ENCODE measurements at regions not wholly inside any gene's neighbourhood (a gene's known extent, or its start where the extent isn't known, plus 50 kb on each side); places are given as distances from the start of the nearest gene placed in this dataset.

DNA sequence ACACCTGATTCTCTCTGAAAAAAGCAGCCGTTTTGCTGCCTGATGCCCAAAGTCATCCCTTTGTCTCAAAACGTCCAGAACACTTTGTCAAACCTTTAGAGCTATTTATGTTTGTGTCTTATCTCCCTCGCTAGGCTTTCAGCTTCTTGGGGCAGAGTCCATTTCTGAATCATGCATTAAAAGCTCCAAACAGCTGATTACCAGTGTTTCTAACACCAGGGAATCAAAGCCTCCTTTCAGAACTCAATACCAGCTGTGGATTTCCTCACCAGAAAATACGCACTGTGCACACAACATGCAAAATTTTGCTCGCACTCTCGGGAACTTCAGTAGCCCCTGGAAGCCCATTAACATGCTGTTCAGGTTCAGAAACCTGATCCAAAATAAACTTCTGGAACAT, 333.3 kb downstream of the HACE1 start:
- no peaks in the 10 kb centered on the region for H3K36me3 Mint-ChIP-seq
- no peaks in the 10 kb centered on the region for H3K9me3 Mint-ChIP-seq
- H3K4me1 Mint-ChIP-seq = no peaks in the 10 kb centered on the region

GRCh38 chr6:104525677-104526322, 333.9 kb downstream of the HACE1 start:
- Mint-ChIP-seq H3K4me1 (no peaks in the 10 kb centered on the region), H3K9me3 (no peaks in the 10 kb centered on the region), H3K4me3 (peak overlapping the region in 2 of 4 donors; percentile 14 to 79), H3K27me3 (peaks cover 5% of the 10 kb centered on the region), H3K36me3 (no peaks in the 10 kb centered on the region), H3K27ac (no peak overlapping the region)

More for the DNA sequence above, 333.3 kb downstream of the HACE1 start:
- H3K27ac Mint-ChIP-seq = no peak overlapping the region
- no peak overlapping the region for H3K4me3 Mint-ChIP-seq
- H3K27me3 Mint-ChIP-seq = peaks cover 5% of the 10 kb centered on the region

GRCh38 chr6:104522533-104522932, 337.2 kb downstream of the HACE1 start:
- Mint-ChIP-seq H3K27me3 (peaks cover 5% of the 10 kb centered on the region), H3K27ac (no peak overlapping the region)

GRCh38 chr6:104521176-104521575, 338.5 kb downstream of the HACE1 start:
- Mint-ChIP-seq H3K4me1 (no peaks in the 10 kb centered on the region), H3K4me3 (no peak overlapping the region), H3K27ac (no peak overlapping the region), H3K9me3 (no peaks in the 10 kb centered on the region), H3K27me3 (peaks cover 3% of the 10 kb centered on the region), H3K36me3 (no peaks in the 10 kb centered on the region)

More at GRCh38 chr6:104522533-104522932, 337.2 kb downstream of the HACE1 start:
- Mint-ChIP-seq H3K4me3 (no peak overlapping the region), H3K36me3 (no peaks in the 10 kb centered on the region), H3K9me3 (no peaks in the 10 kb centered on the region), H3K4me1 (no peaks in the 10 kb centered on the region)

- Mint-ChIP-seq H3K27ac (no peak overlapping the region), H3K36me3 (no peaks in the 10 kb centered on the region), H3K27me3 (peaks cover 1% of the 10 kb centered on the region), H3K4me3 (no peak overlapping the region), H3K4me1 (no peaks in the 10 kb centered on the region), H3K9me3 (no peaks in the 10 kb centered on the region)
These were observed 340.2 kb downstream of the HACE1 start for GRCh38 chr6:104519566-104519965.

DNA sequence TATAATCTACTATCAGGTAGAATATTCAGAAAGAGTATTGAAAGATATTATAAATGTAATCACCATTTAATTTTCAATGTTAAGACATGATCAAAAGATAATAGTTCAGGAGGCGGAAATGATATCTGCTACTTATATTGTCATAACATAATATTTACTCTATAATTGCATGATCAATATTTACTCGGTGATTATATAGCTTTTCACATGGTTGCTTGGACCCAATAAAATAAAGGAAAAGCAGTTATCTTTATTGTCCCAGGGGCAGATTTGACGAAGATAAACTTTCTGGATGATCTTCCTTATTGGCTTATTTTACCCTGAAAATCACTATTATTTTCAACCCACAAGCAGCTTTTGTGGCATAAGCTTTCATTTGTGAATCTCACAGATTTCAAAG, 350.4 kb downstream of the HACE1 start:
- H3K4me1 Mint-ChIP-seq = no peaks in the 10 kb centered on the region
- H3K9me3 Mint-ChIP-seq = peaks cover 0 to 4% (median 2%) of the 10 kb centered on the region in 3 donors
- H3K27ac Mint-ChIP-seq = no peak overlapping the region
- H3K4me3 Mint-ChIP-seq = no peak overlapping the region
- peaks cover 2% of the 10 kb centered on the region for H3K27me3 Mint-ChIP-seq
- no peaks in the 10 kb centered on the region for H3K36me3 Mint-ChIP-seq

DNA sequence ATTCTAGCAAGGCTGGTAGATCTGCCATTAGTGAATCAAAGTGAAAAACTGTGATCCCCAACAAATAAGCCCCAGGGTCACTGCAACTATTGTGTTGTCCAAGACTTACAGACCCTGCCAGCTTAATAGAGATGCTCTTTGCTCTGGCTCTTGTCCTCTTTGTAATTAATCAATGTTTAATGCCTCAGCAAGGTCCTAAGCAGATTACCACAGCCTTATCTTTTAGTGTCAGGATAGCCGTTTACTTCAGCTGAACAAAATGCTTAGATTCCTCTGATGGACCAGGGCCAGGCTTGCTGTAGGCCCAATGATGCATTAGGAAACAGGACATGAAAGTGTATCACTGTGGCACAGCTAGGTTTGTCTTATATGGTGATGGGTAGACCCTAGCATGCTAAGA, 353.3 kb downstream of the HACE1 start:
- H3K4me1 Mint-ChIP-seq = no peaks in the 10 kb centered on the region
- H3K27ac Mint-ChIP-seq = no peak overlapping the region
- H3K36me3 Mint-ChIP-seq = no peaks in the 10 kb centered on the region
- peaks cover 0 to 2% (median 0%) of the 10 kb centered on the region in 3 donors for H3K9me3 Mint-ChIP-seq
- H3K27me3 Mint-ChIP-seq = peaks cover 2% of the 10 kb centered on the region
- H3K4me3 Mint-ChIP-seq = no peak overlapping the region

- no peak overlapping the region for H3K4me3 Mint-ChIP-seq
- peaks cover 0 to 2% (median 0%) of the 10 kb centered on the region in 3 donors for H3K9me3 Mint-ChIP-seq
- H3K27me3 Mint-ChIP-seq = peaks cover 2% of the 10 kb centered on the region
- no peaks in the 10 kb centered on the region for H3K4me1 Mint-ChIP-seq
- no peak overlapping the region for H3K27ac Mint-ChIP-seq
- no peaks in the 10 kb centered on the region for H3K36me3 Mint-ChIP-seq
These were observed 353.9 kb downstream of the HACE1 start for GRCh38 chr6:104505838-104506237.

DNA sequence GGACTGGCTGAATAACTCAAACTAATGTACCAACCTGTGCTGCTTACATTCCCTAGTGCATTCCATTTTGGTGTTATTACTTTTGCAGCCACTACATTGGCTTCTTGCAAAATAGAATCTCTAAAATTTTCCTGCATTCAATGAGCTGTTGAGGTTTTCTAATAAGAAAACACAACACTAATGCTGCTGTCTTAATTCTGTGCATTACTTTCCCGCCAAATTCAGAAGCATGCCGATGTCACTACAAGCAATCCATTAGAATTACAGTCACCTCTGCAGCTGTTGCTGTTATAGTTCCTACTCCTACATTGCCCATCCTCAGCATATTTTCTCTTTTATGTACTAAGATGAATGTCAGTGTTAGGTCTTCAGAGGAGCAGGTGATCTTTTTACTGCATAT, 359.5 kb downstream of the HACE1 start:
- Mint-ChIP-seq H3K27me3 (no peaks in the 10 kb centered on the region), H3K4me1 (no peaks in the 10 kb centered on the region), H3K9me3 (peaks cover 0 to 2% (median 0%) of the 10 kb centered on the region in 3 donors), H3K4me3 (no peak overlapping the region), H3K27ac (no peak overlapping the region), H3K36me3 (no peaks in the 10 kb centered on the region)

DNA sequence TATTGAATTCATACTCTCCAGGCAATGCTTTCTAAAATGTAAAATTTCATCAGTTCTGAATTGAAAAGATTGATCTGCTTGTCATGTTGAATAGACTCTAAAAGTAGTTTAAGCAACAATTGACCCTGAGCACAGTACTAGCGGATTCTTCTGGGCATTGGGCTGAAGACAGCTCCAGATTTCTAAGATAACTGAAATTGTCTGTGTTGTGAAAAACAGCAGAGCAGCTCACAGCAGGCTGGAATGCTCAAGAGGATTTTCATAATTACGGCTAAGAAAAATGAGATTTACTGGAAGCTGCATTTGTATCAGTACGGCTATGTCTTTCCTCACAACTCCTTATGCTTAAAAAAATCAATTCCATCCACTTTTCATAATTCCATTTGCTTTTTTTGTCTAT, 373.7 kb downstream of the HACE1 start:
- no peaks in the 10 kb centered on the region for H3K36me3 Mint-ChIP-seq

GRCh38 chr6:104484626-104485025, 375.1 kb downstream of the HACE1 start:
- no peaks in the 10 kb centered on the region for H3K36me3 Mint-ChIP-seq
- H3K4me3 Mint-ChIP-seq = no peak overlapping the region
- no peaks in the 10 kb centered on the region for H3K27me3 Mint-ChIP-seq
- H3K4me1 Mint-ChIP-seq = no peaks in the 10 kb centered on the region
- H3K27ac Mint-ChIP-seq = no peak overlapping the region
- H3K9me3 Mint-ChIP-seq = no peaks in the 10 kb centered on the region

More for the DNA sequence above, 373.7 kb downstream of the HACE1 start:
- Mint-ChIP-seq H3K4me3 (no peak overlapping the region), H3K4me1 (no peaks in the 10 kb centered on the region), H3K9me3 (no peaks in the 10 kb centered on the region), H3K27ac (no peak overlapping the region), H3K27me3 (no peaks in the 10 kb centered on the region)

GRCh38 chr6:104484191-104484590, 375.5 kb downstream of the HACE1 start:
- Mint-ChIP-seq H3K27ac (no peak overlapping the region), H3K9me3 (no peaks in the 10 kb centered on the region), H3K27me3 (no peaks in the 10 kb centered on the region), H3K36me3 (no peaks in the 10 kb centered on the region), H3K4me1 (no peaks in the 10 kb centered on the region), H3K4me3 (no peak overlapping the region)

GRCh38 chr6:104483225-104483834, 376.4 kb downstream of the HACE1 start:
- Mint-ChIP-seq H3K27ac (no peak overlapping the region), H3K9me3 (no peaks in the 10 kb centered on the region), H3K27me3 (no peaks in the 10 kb centered on the region), H3K36me3 (no peaks in the 10 kb centered on the region), H3K4me3 (no peak overlapping the region), H3K4me1 (no peaks in the 10 kb centered on the region)

- Mint-ChIP-seq H3K27me3 (no peaks in the 10 kb centered on the region), H3K4me3 (no peak overlapping the region), H3K36me3 (no peaks in the 10 kb centered on the region), H3K4me1 (no peaks in the 10 kb centered on the region), H3K27ac (no peak overlapping the region), H3K9me3 (peaks cover 0 to 6% (median 0%) of the 10 kb centered on the region in 3 donors)
These were observed 382.1 kb downstream of the HACE1 start for GRCh38 chr6:104477569-104477968.

GRCh38 chr6:104473021-104473429, 386.7 kb downstream of the HACE1 start:
- Mint-ChIP-seq H3K27me3 (no peaks in the 10 kb centered on the region), H3K4me1 (no peaks in the 10 kb centered on the region)

More at GRCh38 chr6:104473021-104473429, 386.7 kb downstream of the HACE1 start:
- Mint-ChIP-seq H3K27ac (no peak overlapping the region), H3K4me3 (no peak overlapping the region), H3K36me3 (no peaks in the 10 kb centered on the region), H3K9me3 (peaks cover 0 to 6% (median 0%) of the 10 kb centered on the region in 3 donors)
